Activated naive CD8-positive, alpha-beta T cell treated with anti-CD3 and anti-CD28 coated beads, Interleukin-2, amount 50 U/mL, for 24 hours (primary cell): ENCODE measurements at regions not wholly inside any gene's neighbourhood (a gene's known extent, or its start where the extent isn't known, plus 50 kb on each side); places are given as distances from the start of the nearest gene placed in this dataset.
"Not testable (repeated sequence)": the region's sequence is repeated elsewhere in the genome, so short reads cannot be mapped to it uniquely, and the experiment has no call there.

ENCODE experiments used
- ATAC-seq: fragments of 150-1000 bp; cut with Tn5 transposase; one replicate; pipeline ENCODE4 v1.10.0; 2021
- DNase-seq: peaks from one replicate; pipeline ENCODE4 v3.0.0; 2021
- H3K27ac Mint-ChIP-seq: one replicate; pipeline ENCODE4 v1.8.0; 2021; ENCODE audit warnings: mild to moderate bottlenecking, mixed read lengths
- H3K27me3 Mint-ChIP-seq: one replicate; pipeline ENCODE4 v1.8.0; 2021; ENCODE audit warnings: mixed read lengths
- H3K36me3 Mint-ChIP-seq: one replicate; pipeline ENCODE4 v1.8.0; 2021; ENCODE audit warnings: low read depth, mixed read lengths
- H3K4me1 Mint-ChIP-seq: one replicate; pipeline ENCODE4 v1.8.0; 2021; ENCODE audit warnings: mixed read lengths
- H3K4me3 Mint-ChIP-seq: one replicate; pipeline ENCODE4 v1.8.0; 2021; ENCODE audit warnings: mild to moderate bottlenecking, moderate library complexity, mixed read lengths
- H3K9me3 Mint-ChIP-seq: one replicate; pipeline ENCODE4 v1.8.0; 2021; ENCODE audit warnings: mixed read lengths

DNA sequence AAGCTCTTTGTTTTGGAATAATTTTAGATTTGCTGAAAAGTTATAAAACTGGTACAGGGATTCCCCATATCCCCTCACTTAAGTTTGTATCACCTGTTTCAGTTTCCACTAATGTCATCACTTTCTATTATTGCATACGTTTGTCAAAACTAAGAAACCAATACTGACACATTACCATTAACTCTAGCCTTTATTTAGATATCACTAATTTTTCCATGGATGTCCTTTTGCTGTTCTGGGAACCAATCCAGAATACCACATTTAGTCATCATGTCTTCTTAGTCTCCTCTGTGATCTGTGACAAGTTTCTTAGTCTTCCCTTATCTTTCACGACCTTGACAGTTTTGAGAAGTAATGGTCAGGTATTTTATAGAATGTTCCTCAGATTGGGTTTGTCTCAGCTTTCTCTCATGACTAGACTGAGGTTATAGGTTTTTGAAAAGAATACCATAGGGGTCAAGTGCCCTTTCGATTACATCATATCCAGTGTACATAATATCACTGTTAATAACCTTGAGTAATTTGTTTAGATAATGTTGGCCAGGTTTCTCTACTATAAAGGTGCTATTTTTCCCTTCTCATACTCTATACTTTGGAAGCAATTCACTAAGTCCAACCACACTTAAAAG lies 51.9 kb upstream of the NMUR2 start:
- Mint-ChIP-seq H3K9me3 (no peaks in the 10 kb centered on the region), H3K4me1 (no peaks in the 10 kb centered on the region), H3K36me3 (no peaks in the 10 kb centered on the region), H3K4me3 (no peak overlapping the region), H3K27me3 (peaks cover 2% of the 10 kb centered on the region), H3K27ac (no peak overlapping the region)
- no peak for ATAC-seq
- no peak for DNase-seq

DNA sequence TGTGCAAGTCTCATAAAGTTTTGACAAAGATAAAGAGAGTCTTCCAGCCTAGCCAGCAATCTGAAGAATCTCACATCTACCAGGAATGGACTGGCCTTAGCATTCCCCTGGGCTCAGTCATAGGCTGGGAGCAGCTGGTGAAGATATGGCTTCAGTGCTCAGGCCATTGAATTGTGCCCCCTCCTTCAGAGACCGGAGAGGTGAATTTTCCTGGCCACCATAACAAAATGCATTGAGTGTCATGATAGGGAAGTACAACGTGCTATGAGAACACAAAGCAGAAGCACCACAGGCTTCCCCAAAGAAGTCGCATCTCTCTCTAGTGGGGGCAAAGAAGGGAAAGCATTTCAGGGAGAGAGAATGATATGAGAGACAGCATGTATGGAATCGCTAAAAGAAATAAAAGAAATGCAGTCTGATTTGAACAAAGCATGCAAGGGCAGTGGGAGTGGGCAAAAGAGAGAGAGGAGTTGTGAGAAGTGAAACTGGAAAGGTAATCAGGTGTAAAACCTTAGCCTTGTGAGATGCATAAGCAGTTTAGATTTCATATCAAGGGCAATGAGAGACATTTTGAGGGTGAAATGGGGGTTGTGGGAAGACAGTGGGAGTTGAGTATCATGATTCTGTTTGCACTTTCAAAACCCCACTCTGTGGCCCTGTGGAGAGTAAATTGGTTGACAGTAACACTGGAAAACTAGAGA lies 57.1 kb upstream of the NMUR2 start:
- Mint-ChIP-seq H3K9me3 (no peaks in the 10 kb centered on the region), H3K27me3 (peaks cover 2% of the 10 kb centered on the region), H3K27ac (no peak overlapping the region), H3K4me1 (no peaks in the 10 kb centered on the region), H3K36me3 (no peaks in the 10 kb centered on the region), H3K4me3 (no peak overlapping the region)
- no peak for DNase-seq
- ATAC-seq: no peak

DNA sequence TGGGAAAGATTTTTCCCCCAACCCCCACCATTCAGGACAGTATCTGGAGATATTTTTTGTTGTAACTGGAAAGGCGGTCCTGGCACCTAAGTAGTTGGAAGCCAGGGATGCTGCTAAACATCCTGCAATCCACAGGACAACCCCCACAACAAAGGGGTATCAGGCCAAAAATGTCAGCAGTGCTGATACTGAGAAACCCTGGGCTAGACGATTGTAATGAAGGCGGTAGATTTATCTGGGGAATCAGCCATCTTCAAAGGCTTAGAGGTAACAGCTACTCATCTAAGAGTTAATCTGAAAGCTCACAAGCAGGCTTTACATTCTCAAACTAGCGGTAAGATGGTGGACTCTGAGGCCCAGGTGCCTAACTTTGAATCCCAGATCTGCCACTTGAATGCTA lies 59.0 kb upstream of the NMUR2 start:
- Mint-ChIP-seq H3K4me3 (no peak overlapping the region), H3K27ac (no peak overlapping the region), H3K9me3 (no peaks in the 10 kb centered on the region), H3K4me1 (no peaks in the 10 kb centered on the region), H3K36me3 (no peaks in the 10 kb centered on the region), H3K27me3 (peaks cover 2% of the 10 kb centered on the region)
- no peak for DNase-seq
- no peak for ATAC-seq

DNA sequence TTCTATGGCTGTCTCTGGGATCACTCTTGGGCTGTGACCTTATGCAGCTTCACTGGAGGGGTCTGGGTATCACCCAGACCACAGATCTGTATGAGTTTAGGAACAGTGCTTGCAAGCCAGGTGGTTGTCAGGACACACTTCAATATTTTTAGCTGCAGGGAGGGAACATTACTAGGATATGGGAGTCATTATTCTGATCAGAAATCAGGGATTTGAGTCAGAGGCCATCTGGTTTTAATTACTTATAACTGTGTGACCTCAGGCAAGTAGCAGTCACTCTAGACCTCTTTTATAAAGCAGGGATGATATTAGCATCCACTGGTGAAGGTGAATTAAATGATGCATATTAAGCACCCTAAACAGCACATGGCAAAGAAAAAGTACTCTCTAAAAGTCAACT lies 60.1 kb upstream of the NMUR2 start:
- Mint-ChIP-seq H3K36me3 (no peaks in the 10 kb centered on the region), H3K9me3 (no peaks in the 10 kb centered on the region), H3K4me3 (no peak overlapping the region), H3K4me1 (no peaks in the 10 kb centered on the region), H3K27me3 (peaks cover 2% of the 10 kb centered on the region), H3K27ac (no peak overlapping the region)
- DNase-seq (no peak), ATAC-seq (no peak)

DNA sequence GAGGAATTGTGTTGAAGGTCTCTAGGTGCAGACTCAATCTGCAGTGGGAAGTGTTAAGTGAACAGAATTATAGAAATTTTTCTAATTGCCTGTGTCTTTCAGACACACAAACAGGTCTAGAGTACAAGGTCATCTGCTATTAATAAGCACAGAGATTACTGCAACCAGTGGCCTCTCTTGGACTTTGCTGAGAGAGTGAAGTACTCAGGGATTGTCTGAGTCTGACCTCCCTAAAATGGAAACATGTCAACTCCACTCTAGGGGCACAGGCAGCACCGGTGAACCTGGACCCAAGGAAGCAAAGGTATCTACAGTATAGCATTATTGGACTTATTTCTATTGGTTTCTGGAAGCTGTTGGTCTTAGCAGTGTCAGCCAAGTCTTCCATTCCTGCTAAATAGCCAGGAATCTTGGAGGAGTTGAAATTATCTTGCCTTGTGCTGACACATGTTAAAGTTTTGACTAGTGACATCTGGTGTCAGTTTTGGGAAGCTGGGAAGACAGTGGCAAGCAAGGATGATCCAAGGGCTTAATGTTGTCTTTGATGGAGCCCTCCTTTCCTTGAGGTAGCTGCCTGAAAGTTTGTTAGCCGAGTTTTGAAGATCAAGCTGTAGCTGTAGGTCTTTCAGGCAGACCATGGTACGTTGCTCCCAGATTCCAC lies 61.1 kb upstream of the NMUR2 start:
- H3K36me3 Mint-ChIP-seq: no peaks in the 10 kb centered on the region
- H3K27ac Mint-ChIP-seq: no peak overlapping the region
- no peaks in the 10 kb centered on the region for H3K4me1 Mint-ChIP-seq
- no peak overlapping the region for H3K4me3 Mint-ChIP-seq
- H3K9me3 Mint-ChIP-seq: no peaks in the 10 kb centered on the region
- no peaks in the 10 kb centered on the region for H3K27me3 Mint-ChIP-seq
- DNase-seq (no peak), ATAC-seq (no peak)

DNA sequence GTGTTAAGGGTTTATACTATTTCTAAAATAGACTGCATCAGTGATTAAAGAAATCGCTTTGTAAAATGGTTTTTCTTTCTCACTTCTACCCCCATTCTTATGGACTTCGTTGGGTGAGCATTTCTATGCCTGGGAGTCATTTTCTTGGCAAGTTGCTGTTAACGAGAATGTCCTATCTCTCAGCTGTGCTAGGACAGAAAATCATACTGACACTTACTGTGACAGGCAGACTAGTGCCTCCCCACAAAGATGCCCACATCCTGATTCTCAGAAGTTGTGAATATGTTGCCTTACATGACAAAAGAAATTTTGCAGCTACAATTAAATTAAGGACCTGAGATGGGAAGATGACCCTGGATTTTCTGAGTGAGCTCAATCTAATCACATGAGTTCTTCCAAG lies 65.1 kb upstream of the NMUR2 start:
- DNase-seq (no peak), ATAC-seq (no peak)
- H3K4me3 Mint-ChIP-seq: no peak overlapping the region
- H3K4me1 Mint-ChIP-seq: no peaks in the 10 kb centered on the region
- no peaks in the 10 kb centered on the region for H3K9me3 Mint-ChIP-seq
- peaks cover 2% of the 10 kb centered on the region for H3K27me3 Mint-ChIP-seq
- H3K27ac Mint-ChIP-seq: no peak overlapping the region
- H3K36me3 Mint-ChIP-seq: no peaks in the 10 kb centered on the region

DNA sequence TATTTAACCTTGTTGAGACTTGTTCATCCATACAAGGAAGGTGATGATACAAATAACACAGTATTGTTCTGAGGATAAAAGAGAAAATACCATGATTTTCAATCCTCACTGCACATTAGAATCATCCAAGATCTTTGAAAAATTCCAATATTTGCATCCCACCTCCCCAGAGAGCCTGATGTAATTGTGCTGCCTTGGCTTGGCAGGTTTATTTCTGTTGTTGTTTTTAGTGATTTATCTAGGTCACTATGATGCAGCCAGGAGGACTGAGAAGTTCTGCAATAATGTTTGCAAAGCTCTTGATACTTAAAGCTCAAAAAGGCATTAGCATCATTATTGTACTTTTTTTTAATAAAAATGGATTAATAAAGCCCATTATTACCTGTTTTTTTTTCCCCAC lies 67.0 kb upstream of the NMUR2 start:
- Mint-ChIP-seq H3K4me1 (no peaks in the 10 kb centered on the region), H3K27me3 (peaks cover 5% of the 10 kb centered on the region), H3K9me3 (no peaks in the 10 kb centered on the region), H3K27ac (no peak overlapping the region), H3K4me3 (no peak overlapping the region), H3K36me3 (no peaks in the 10 kb centered on the region)
- ATAC-seq (no peak), DNase-seq (no peak)

DNA sequence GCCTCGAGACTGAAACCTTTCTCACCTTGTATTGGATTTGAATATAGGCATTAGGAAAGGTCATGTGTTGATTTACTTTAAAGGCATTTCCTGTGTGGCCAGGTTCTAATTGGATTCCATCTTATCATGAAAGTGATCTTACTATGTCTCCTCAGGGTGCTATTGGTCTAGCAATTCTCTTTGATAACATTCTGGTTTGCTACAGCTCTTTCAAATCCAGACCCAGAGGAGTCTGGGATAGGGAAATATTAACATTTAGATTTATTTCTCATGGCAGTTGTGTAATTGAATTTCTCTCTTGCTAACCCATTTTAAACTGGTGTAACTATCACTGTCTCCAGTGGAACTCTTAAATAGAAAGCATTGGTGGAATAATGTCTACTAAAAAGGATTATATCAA lies 69.9 kb upstream of the NMUR2 start:
- Mint-ChIP-seq H3K9me3 (no peaks in the 10 kb centered on the region), H3K4me3 (no peak overlapping the region), H3K36me3 (no peaks in the 10 kb centered on the region), H3K4me1 (no peaks in the 10 kb centered on the region), H3K27ac (no peak overlapping the region), H3K27me3 (peaks cover 5% of the 10 kb centered on the region)
- DNase-seq (no peak), ATAC-seq (no peak)

DNA sequence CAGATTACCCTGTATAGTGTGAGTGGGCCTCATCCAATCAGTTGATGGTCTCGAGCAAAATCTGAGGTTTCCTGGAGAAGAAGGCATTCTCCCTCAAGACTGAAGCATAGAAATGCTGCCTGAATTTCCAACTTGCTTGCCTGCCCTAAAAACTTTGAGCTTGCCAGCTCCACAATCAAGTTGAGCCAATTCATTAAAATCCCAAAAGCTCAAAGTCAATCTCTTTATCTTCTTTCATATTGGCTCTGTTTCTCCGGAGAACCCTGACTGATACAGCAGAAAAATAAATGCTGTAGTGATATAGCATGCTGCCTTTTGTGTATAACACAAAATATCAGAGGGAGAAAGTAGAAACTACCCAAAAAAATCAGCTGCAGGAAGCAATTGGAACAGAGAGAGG lies 72.5 kb upstream of the NMUR2 start:
- H3K4me1 Mint-ChIP-seq: no peaks in the 10 kb centered on the region
- no peak for DNase-seq

DNA sequence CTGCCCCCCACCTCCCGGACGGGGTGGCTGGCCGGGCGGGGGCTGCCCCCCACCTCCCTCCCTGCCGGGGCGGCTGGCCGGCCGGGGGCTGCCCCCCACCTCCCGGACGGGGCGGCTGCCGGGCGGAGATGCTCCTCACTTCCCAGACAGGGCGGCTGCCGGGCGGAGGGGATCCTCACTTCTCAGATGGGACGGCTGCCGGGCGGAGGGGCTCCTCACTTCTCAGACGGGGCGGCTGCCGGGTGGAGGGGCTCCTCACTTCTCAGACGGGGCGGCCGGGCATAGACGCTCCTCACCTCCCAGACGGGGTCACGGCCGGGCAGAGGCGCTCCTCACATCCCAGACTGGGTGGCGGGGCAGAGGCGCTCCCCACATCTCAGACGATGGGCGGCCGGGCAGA lies 74.8 kb upstream of the NMUR2 start:
- not testable (repeated sequence) for H3K27ac Mint-ChIP-seq, ATAC-seq, H3K4me1 Mint-ChIP-seq, H3K9me3 Mint-ChIP-seq, H3K27me3 Mint-ChIP-seq, H3K4me3 Mint-ChIP-seq, DNase-seq, H3K36me3 Mint-ChIP-seq

More for the DNA sequence above, 72.5 kb upstream of the NMUR2 start:
- Mint-ChIP-seq H3K27ac (no peak overlapping the region), H3K36me3 (no peaks in the 10 kb centered on the region), H3K4me3 (no peak overlapping the region), H3K27me3 (peaks cover 5% of the 10 kb centered on the region), H3K9me3 (no peaks in the 10 kb centered on the region)
- no peak for ATAC-seq

DNA sequence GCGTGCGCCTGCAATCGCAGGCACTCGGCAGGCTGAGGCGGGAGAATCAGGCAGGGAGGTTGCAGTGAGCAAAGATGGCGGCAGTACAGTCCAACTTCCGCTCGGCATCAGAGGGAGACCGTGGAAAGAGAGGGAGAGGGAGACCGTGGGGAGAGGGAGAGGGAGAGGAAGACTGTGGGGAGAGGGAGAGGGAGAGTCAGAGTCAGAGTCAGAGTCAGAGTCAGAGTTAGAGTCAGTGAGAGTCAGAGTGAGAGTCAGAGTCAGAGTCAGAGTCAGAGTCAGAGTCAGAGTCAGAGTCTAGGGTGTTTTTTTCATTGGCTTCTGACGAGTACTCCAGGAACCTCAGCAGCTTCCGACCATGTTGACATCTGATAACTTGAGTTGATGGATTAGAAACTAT lies 75.6 kb upstream of the NMUR2 start:
- H3K27ac Mint-ChIP-seq: not testable (repeated sequence)

DNA sequence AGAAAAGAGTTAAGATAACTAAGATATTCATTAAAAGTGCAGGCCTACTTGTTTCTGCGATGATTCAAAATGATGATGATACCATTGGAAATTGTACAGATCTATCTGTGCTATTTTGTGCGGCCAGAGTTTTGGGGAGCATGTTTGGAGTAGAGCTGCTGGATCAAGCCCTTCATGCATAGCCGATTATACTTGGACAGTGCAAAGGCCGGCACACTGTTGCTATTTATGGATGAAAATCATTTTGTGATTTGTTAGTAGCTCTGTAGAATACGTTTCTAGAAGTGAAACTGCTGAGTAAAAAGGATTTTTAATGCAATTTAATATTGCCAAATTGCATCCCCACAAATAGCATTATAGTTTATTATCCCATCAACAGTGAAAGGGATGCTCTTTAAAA lies 82.1 kb upstream of the NMUR2 start:
- no peak overlapping the region for H3K4me3 Mint-ChIP-seq
- ATAC-seq (no peak), DNase-seq (no peak)
- no peak overlapping the region for H3K27ac Mint-ChIP-seq
- H3K9me3 Mint-ChIP-seq: peaks cover 5% of the 10 kb centered on the region
- H3K27me3 Mint-ChIP-seq: no peaks in the 10 kb centered on the region
- H3K36me3 Mint-ChIP-seq: no peaks in the 10 kb centered on the region
- H3K4me1 Mint-ChIP-seq: no peaks in the 10 kb centered on the region

More for the DNA sequence above, 75.6 kb upstream of the NMUR2 start:
- DNase-seq, H3K27me3 Mint-ChIP-seq, H3K4me3 Mint-ChIP-seq, H3K36me3 Mint-ChIP-seq, ATAC-seq, H3K4me1 Mint-ChIP-seq, H3K9me3 Mint-ChIP-seq: not testable (repeated sequence)

DNA sequence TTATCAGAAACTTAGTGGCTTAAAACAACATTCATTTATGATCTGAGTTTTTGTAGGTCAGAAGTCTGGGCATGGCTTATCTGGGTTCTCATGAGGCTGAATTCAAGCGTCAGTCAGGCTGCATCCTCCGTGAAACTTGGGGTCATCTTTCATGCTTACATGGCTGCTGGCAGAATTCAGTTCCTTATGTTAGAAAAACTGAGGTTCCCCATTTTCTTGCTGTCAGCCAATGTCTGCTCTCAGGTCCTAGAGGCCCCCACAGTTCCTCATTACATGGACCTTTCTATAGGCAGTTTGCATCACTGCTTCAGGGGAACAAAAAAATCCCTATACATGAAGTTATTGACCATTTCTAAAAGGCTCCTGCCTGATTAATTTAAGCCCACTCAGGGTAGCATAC lies 83.8 kb upstream of the NMUR2 start:
- no peaks in the 10 kb centered on the region for H3K36me3 Mint-ChIP-seq
- H3K9me3 Mint-ChIP-seq: peaks cover 5% of the 10 kb centered on the region
- ATAC-seq (no peak), DNase-seq (no peak)
- H3K27me3 Mint-ChIP-seq: no peaks in the 10 kb centered on the region
- H3K4me1 Mint-ChIP-seq: no peaks in the 10 kb centered on the region
- H3K4me3 Mint-ChIP-seq: no peak overlapping the region
- no peak overlapping the region for H3K27ac Mint-ChIP-seq

DNA sequence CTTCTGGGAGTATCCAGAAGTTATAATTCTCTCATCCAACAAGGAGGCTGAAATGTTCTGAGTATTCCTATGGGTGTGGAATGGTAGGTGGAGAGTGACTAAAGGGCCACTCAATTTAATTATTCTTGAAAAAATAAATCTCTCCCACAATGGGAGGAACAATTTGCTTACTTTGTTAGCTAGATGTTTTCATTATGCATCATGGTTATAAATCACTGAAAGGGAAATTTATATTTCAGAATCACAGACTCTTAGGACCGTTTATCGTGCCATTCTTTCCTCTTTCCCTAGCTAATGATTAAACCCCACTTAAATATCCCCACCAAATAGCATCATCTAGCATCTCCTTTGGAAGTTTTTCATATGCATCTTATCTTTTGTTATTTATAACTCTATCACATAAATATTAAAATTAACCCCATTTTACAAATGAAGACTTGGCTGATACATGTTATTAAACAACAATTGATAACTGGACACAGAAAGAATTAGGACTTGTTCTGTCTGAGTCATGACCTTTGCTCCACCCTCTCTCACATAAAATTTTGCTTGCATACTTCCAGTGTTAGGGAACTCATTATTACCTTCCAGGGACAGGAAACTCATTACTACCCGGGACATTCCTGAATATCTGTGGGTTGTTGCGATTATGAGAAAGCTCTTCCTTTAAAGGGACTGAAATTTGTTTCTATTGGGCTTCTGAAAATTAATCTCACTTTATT lies 94.9 kb upstream of the NMUR2 start:
- no peak for DNase-seq
- Mint-ChIP-seq H3K27me3 (peaks cover 4% of the 10 kb centered on the region), H3K9me3 (no peaks in the 10 kb centered on the region), H3K4me1 (no peaks in the 10 kb centered on the region), H3K4me3 (no peak overlapping the region), H3K27ac (no peak overlapping the region), H3K36me3 (no peaks in the 10 kb centered on the region)
- ATAC-seq: no peak

DNA sequence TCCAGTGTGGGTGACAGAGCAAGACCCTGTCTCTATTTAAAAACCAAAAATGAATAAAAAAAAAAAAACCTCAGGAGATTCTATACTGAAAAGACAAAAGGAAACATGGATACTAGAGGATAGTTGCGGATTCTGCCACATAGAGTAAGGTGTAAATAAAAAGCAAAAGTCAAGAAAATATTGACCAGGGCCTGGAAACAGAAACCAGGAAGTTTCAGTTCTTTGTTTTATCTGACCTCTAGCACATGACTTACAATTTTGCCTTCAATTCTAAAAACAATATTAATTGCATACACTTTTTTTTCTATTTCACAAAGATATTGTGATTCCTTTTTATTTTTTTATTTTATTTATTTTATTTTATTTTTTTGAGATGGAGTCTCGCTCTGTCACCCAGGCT lies 96.2 kb upstream of the NMUR2 start:
- H3K4me1 Mint-ChIP-seq: no peaks in the 10 kb centered on the region
- H3K27me3 Mint-ChIP-seq: peaks cover 10% of the 10 kb centered on the region
- ATAC-seq: no peak
- no peak overlapping the region for H3K4me3 Mint-ChIP-seq
- no peak for DNase-seq
- H3K9me3 Mint-ChIP-seq: no peaks in the 10 kb centered on the region
- no peak overlapping the region for H3K27ac Mint-ChIP-seq
- no peaks in the 10 kb centered on the region for H3K36me3 Mint-ChIP-seq
